HG03378 (cell line): ENCODE measurements at regions not wholly inside any gene's neighbourhood (a gene's known extent, or its start where the extent isn't known, plus 50 kb on each side); places are given as distances from the start of the nearest gene placed in this dataset.

ENCODE experiments used
- ATAC-seq: cut with Tn5 transposase; IDR thresholded peaks from one replicate; pipeline ENCODE4 v1.9.1; 2021; ENCODE audit warnings: mild to moderate bottlenecking, moderate library complexity; ENCODE audit not compliant: unreplicated experiment

DNA sequence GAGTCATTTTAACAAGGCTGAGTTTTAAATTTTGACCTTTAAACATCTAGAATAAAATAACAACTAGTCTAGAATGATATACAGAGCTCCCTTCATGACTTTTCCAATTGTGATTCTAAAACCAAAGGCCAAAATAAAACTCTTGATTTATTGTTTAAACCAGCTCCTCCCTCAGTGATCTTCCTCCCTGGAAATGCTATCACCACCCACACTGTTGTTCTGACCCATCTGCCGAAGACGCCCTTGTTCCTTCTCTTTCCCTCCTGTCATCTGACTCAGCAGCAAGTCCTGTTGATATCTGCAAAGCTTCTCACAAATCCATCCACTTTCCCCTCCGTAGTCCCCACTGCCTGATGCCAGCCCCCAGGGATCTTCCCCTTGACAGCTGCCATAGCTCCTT, 231.6 kb upstream of the DYNLRB2 start:
- no peak for ATAC-seq

DNA sequence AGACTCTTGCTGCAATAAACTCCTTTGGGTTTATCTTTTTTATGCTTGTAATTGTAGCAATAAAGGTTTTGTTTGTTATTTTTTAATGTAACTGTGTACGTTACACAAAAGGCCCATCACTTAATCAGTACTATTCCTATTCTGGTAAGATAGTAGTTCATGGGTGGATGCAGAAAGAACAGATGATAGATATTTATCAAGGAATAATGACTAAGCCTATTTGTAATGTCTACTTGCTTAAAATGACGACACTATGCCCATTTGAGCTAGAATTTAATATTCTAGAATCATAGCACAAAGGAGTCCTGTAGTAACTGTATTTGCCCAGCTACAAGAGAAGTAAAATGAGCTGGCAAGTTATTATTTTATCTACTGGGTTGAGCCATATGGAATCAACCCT, 235.4 kb upstream of the DYNLRB2 start:
- no peak for ATAC-seq

DNA sequence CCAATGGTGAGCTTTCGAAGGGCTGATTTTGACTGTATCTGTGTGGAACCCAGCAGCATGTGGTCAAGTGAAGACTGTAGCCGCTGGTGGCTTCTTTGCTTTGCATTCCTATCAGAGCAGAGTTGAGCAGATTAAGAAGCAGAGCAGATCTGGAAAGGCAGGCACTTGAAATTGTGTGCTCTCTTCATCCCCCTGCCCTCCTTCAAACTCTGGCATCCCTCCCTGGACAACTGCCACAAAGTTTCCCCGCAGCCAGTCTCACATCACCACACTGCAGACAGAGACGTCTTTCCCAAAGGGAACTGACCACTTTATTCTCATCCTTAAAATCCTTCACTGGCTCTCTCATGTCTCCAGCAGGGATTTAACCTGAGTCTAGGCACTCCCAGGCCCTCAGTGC, 237.1 kb upstream of the DYNLRB2 start:
- ATAC-seq = no peak

DNA sequence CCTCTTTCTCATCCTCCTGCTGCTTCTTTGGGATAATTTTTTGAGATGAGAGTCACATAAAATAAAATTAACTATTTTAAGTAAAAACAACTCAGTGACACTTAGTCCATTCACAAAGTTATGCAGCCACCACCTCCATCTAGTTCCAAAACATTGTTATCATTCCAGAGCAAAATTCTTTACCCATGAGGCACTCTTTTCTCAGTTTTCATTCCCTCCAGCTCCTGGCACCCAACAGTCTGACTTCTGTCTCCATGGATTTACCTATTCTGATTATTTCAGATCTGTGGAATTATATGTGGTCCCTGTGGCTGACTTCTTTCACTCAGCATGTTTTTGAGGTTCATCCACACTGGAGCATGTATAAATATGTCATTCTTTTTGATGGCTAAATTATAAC, 239.9 kb upstream of the DYNLRB2 start:
- no peak for ATAC-seq

DNA sequence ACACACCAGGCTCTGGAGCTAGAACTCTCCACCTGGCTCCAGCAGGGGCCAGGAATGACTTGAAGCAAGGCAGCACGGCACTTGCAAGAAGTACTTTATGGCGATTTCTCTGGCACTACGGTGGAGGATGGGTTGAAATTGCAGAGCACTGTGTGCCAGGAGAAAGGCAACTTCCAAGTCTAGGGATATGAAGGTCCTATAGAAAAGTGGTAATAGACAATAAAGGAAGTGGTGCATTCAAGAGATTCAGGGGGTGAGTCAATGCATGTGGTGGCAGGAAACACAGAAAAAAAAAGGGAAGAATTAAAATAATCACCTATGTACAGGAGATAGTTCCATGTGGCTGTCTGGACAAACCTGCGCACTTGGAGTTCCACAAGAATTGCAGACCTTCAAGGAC, 240.3 kb upstream of the DYNLRB2 start:
- ATAC-seq = no peak

DNA sequence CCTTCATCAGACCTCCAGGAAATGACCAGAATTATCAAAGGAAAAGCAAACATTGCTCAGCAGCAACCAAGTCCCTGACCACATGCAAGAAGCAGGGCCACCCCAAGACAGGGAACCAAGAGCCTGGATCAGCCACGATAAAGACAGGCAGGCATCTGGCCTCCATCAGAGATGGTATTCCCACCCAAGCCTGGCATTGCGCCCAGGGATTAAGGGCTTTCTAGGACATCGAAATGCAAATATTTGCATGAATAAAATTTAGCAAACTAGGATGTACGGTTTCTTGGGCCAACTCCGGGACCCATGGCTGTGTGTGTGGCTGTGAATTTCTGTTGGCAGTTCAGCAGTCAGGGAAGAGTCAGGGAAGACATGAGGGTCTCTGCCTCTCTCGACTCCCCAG, 241.4 kb upstream of the DYNLRB2 start:
- no peak for ATAC-seq

DNA sequence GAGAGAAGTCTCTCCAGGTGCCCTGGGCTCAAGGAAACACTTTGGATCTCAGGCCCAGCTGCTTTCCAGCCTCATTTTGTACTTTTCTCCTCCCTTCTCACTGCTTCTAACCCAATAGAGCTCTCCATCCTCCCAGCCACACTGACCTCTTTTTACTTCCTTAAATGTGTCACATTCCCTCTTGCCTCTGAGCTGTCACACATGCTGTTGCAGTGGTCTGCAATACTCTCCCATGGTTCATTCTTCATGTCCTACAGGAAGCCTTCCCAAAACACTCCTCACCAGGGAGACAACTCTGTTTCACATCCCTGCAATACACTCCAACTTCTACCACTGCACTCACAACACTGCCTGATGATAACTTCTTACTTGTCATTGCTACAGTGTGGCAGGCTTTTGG, 242.1 kb upstream of the DYNLRB2 start:
- no peak for ATAC-seq

DNA sequence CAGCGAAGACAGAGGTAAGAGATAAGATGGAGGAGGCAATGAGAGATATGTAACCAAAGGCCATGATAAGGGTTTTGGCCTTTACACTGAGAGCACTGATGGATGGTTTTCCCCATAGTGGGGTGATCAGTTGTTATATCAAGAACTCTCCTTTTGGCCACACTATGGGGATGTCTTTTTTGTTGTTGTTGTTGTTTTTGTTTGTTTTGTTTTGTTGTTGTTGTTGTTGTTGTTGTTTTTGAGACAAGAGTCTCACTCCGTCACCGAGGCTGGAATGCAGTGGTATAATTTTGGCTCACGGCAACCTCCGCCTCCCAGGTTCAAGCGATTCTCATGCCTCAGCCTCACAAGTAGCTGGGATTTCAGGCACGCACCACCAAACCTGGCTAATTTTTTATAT, 244.8 kb upstream of the DYNLRB2 start:
- no peak for ATAC-seq

DNA sequence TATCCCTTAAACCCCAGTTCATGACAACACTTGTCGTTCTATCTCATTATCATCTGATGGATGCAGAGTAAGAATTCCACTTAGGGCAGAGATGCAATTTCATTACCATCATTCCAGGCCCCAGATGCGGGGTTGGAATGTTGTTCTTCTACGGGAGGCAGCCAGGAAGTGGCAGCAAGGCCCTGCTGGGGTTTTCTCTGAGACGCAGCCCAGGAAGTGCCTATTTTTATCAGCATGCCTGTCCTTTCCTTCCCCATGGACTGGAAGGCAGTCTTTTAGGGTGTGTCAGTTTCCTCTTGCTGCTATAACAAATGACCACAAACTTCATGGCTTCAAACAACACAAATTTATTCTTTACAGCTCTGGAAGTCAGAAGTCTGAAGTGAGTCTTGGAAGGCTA, 246.6 kb upstream of the DYNLRB2 start:
- no peak for ATAC-seq

DNA sequence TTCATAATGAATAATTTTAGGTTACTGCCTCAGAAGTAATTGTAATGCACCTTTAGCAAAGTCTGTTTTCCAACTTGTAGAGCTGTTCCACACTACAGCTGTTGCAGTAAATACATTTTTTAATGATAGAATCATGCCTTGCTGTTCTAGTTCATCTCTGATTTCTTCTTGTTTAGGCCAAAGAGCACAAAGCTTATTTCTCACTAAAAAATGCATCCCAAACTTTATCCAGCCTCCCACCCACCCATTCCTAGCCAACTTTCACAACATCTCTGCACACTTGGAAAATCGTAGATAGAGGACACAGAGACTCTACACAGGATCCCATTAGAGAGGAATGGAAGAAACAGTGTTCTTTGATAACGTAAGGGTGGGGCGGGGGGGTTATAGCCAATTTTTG, 252.2 kb upstream of the DYNLRB2 start:
- no peak for ATAC-seq

DNA sequence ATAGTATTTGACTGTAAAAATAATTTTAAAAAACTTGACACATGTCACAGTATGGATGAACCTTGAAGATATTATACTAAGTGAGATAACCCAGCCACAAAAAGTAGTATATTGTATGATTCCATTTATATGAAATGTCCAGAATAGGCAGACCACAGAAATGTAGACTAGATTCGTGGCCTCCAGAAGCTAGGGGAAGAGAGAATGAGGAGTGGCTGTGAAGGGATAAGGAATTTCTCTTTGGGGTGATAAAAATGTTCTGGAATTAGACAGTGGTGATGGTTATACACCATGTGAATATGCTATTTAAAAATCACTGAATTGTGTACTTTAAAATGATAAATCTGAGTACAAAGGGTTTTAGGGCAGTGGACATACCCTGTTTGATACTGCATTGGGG, 253.1 kb upstream of the DYNLRB2 start:
- ATAC-seq = no peak

DNA sequence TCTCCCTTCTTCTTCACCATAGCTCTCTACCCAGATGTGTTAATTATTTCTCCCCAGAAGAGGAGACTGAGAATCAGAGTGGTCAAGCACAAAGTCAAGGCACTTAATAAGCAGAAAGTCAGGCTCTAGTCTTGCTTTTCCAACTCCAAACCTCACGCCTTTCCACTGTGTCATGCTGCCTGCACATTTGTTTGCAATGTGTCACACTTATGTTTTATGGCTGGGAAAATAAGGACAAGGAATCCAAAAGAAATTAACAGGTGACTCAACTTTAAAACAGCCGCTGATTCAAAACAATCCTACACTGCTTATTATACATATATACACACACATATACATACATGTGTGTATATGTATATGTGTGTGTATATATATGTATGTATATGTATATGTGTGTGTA, 255.7 kb upstream of the DYNLRB2 start:
- ATAC-seq = no peak

DNA sequence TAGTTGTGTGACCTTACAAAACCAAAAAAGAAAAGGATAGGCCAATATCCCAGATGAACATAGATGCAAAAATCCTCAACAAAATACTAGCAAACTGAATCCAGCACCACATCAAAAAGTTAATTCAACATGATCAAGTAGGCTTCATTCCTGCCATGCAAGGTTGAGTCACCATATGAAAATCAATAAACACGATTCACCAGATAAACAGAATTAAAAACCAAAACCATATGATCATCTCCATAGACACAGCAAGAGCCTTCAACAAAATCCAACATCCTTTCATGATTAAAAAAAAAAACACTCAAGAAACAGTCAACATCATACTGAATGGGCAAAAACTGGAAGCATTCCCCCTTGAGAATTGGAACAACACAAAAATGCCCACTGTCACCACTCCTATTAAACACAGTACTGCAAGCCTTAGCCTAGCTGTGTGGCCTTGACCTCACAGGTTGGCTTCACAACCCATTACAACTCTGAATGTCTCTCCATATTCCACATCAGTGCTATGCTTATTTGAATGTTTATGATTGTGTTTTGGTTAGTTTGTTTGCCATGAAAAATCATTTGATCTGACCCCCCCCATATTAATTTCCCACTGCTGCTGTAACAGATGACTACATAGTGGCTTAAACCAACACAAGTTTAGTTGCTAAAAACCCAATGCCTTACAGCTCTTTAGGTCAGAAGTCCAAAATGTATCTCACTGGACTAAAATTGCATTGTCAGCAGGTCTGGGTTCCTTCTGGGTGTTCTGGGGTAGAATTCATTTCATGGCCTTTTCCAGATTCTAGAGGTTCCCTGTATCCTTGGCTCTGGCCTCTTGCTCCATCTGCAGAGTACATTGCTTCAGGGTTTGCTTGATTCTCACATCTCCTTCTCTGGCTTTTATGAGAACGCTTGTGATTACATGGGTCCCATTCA, 257.1 kb upstream of the DYNLRB2 start:
- ATAC-seq = no peak

DNA sequence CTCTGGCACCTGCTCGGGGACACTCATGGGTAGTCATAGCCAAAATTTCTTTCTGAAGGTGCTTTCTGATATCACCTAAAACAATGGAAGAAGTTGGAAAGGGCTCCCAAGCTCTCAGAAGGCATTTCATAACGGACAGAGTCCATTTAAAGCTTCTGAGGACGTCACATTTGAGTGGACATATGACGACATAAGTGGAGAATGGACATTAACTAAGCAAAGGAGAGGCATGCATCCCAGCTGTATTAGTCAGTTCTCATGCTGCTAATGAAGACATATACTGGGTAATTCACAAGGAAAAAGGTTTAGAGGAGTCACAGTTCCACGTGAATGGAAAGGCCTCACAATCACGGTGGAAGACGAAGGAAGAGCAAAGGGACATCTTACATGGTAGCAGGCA, 260.2 kb upstream of the DYNLRB2 start:
- no peak for ATAC-seq

DNA sequence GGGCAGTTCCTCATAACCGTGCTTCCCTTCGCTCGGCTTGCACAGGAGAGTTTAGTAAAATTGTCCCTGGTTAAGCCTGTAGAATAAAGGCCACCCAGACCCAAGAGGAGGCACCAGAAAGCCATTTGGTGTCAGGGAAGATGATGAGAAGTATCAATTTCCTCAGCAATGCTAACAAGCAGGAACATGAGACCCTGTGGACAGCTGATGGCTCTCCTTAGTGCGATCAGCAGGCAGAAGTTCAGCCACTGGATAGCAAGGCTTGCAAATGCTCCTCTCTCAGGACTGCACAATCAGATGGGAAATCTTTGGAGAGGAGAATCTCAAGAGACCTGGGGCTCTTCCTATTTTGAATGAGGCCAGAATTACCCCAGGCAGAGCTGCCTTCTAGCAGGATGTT, 261.1 kb upstream of the DYNLRB2 start:
- no peak for ATAC-seq

DNA sequence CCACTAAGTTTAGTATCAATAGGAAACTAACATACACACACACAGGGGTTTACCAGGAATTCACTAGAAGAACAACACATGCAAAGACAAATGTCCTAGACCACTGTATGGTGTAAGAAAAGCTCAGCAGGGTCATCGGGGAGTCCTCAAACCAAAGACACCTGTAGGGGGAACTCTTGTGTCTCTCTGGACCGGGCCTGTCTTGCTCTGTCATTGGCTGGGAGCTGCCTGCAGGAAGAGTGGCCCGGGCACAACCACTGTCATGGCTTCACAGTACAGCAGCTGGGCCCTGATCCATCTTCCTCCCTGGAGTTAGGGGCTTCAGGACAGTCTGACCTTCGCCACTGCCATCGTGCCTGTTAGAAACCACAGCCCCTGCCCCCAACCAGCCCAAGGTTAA, 263.6 kb upstream of the DYNLRB2 start:
- ATAC-seq = no peak

DNA sequence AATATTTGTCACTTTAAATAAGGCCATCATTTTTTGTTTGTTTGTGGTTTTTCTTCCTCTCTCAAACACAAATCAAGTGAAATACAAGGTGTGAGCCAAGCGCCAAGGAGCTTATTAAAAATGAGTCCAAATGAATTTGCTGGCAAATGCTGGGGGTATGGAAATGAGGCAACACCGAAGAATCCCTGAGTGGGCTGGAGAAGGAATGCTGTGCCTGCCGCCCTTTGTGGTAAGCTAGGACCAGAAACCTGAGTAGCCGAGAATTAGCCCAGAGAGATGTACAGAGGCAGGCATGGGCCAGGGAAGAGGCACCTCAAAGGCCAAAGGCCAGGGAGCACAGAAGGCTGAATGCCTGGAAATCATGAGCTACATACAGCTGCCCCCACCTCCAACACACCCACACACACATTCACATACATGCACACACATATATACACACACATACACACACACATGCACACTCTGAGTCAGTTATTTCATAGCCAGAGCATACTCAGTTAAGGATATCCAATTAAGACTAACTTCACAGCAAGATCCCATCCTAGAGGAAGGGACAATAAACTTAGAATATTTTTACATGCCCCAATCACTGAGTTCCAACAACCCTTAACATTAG, 266.1 kb upstream of the DYNLRB2 start:
- ATAC-seq = no peak

DNA sequence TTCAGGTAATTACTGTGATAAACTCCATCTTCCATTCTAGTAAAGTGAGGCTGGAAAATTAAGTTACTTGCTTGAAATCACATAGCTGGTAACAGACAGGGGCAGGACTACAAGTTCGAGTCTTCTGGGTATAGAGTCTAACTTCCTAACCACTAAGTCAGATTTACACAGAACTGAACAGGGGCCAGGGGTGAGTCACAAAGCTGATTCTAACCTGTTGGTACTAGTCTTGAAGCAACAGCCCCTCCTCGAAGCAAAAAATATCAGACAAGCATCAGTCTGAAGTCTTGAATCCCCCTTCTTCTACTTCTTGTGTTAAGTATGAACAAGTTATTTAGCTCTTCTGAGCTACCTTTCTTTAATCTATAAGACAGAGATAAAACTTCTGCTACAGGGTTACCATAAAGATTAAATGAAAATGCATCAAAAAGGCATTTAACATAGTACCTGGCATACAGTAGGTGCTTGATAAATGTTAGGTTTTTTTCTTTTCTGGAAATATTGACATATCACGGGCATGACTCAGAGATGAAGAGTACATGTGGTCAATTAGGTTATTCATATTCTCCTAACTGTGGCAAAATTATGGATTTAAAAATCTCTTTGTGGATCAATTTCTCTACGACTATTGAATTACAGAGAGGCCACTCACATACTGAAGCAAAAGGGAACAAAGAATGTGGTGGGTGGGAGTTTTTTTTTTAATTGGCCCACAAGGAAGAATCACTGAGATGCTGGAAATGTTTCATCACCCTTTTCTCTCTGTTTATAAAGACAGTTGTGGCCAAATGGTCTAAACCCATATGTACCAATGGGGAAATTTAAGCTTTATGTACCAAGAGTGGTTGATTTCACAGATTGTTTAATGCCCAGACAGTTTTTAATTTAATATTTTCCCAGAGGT, 266.9 kb upstream of the DYNLRB2 start:
- ATAC-seq = no peak

DNA sequence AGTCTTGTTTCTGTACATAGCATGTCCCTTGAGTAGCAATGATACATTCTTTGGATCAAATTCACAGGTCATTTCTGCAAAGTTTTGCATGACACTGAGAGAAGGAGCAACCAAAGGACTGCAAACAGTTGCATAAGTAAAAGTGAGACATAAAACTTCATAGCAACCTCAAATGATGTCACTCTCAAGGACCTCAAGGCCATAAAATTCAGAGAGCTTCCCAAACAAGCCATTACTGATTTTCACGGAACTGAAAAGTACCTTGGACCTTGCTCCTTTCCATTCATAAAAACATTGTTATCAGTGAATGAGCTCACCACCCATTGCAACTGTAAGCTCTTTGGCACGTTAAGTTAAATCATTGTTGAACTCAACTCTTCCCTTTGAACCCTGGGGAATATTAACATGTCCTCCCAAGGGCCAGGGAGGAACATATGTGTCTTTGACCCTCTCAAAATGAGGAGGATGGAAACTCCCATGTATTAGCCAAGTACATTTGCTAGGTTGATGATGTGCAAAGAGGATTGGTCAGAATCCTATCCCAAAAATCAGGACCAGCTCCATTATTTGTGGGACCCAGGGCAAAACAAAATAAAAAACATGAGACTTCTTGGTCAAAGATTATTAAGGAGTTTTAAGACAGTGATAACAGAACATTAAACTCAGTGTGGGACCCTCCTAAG, 275.0 kb upstream of the DYNLRB2 start:
- no peak for ATAC-seq

DNA sequence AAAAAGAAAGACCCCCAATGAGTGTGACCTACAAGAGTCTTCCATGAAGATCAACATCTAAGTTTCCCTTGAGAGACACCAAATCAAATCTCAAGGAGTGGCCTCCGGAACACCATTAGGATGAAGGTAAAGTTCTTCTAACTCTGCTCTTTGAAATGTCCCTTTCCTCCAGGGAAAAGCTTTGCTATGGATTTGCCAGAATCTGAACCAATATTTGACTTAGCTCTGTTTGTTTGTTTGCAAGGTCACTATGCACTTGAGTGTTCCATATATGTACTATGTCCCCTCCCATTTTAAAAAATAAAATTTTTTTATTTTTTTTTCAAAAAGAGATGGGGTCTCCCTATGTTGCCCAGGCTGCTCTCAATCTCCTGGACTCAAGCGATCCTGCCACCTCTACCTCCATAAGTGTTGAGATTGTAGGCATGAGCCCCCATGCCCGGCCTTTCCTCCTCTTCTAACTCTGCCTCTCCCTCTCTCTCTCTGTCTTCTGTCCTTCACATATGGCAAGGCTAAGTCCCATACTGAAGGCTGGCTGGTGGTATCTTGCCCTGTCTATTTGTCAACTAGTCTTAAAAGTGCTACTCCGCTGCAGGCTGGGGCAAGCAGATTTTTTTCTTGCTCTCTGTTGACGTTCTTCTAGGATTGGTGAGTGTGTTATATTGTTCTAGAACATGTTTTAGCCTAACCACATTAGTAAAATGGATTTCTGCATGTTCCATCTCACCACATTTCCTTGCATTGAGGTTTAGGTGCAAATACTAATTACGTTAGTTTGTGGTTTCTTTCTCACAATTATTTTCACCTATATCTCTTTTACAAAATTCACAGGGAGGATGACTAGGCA, 276.7 kb upstream of the DYNLRB2 start:
- no peak for ATAC-seq
